SK-N-SH (cell line): ENCODE measurements at regions not wholly inside any gene's neighbourhood (a gene's known extent, or its start where the extent isn't known, plus 50 kb on each side); places are given as distances from the start of the nearest gene placed in this dataset.

Experiments used
- CTCF ChIA-PET: fragments of 300-600, 350-600 bp; formaldehyde crosslinking; extraction: SDS; loops from one replicate; lab custom pipeline; 2021; lab: Yijun Ruan, JAX
- POLR2A ChIA-PET: fragments of 350-600 bp; sonication (Branson Sonifier 250); formaldehyde crosslinking; extraction: SDS; loops from one replicate; lab custom pipeline; 2020; ENCODE audit warnings: antibody characterized with exemption, inconsistent platforms; lab: Yijun Ruan, JAX
- DNase-seq: peaks from one replicate; pipeline ENCODE4 v3.0.0; 2012
- H2AFZ ChIP-seq: fragments of 200-600 bp; sonication (generic); 2 replicates; pipeline ENCODE4 v1.8.1; 2016; ENCODE audit warnings: antibody characterized with exemption, mild to moderate bottlenecking, low read depth
- H3F3A ChIP-seq: fragments of 200-600 bp; sonication (generic); replicated peaks from 2 replicates; pipeline ENCODE3; 2016; ENCODE audit warnings: antibody characterized with exemption, mild to moderate bottlenecking; ENCODE audit not compliant: insufficient read depth
- H3K27ac ChIP-seq, 2 experiments: fragments of 200-500 bp in 1 of 2; fragments of 200-600 bp in 1 of 2; sonication (Bioruptor generic) in 1 of 2; sonication (generic), shearing (Covaris generic) in 1 of 2; 2 replicates each; pipeline versions ENCODE4 v1.5.1 to v1.6.1; 2014 to 2016; ENCODE audit warnings: low read depth in 2 of 2, inconsistent platforms in 1 of 2, low read length in 1 of 2, mild to moderate bottlenecking in 1 of 2, mixed read lengths in 1 of 2
- H3K27me3 ChIP-seq: fragments of 200-600 bp; sonication (generic), shearing (Covaris generic); 2 replicates; pipeline ENCODE4 v1.6.1; 2016; ENCODE audit warnings: mixed run types; ENCODE audit not compliant: insufficient read depth
- H3K36me3 ChIP-seq, 2 experiments: fragments of 200-500 bp in 1 of 2; fragments of 200-600 bp in 1 of 2; sonication (Bioruptor generic) in 1 of 2; sonication (generic) in 1 of 2; replicated peaks in 1 of 2; 2 replicates each; pipeline versions ENCODE3 to v1.5.1; 2014 to 2016; ENCODE audit warnings: low read length in 1 of 2, mild to moderate bottlenecking in 1 of 2; ENCODE audit not compliant: insufficient read depth in 2 of 2, control insufficient read depth in 1 of 2
- H3K4me1 ChIP-seq, 2 experiments: fragments of 200-500 bp in 1 of 2; fragments of 200-600 bp in 1 of 2; sonication (Bioruptor generic) in 1 of 2; sonication (generic), shearing (Covaris generic) in 1 of 2; 2 replicates each; pipeline versions ENCODE4 v1.5.1 to v1.6.1; 2014 to 2016; ENCODE audit warnings: low read depth in 1 of 2, low read length in 1 of 2, mixed run types in 1 of 2; ENCODE audit not compliant: insufficient read depth in 2 of 2, control insufficient read depth in 1 of 2
- H3K4me2 ChIP-seq: fragments of 200-600 bp; sonication (generic), shearing (Covaris generic); 2 replicates; pipeline ENCODE4 v1.6.1; 2017; ENCODE audit warnings: mixed run types
- H3K4me3 ChIP-seq, 2 experiments: fragments of 200-500 bp in 1 of 2; fragments of 200-600 bp in 1 of 2; sonication (Bioruptor generic) in 1 of 2; sonication (generic), shearing (Covaris generic) in 1 of 2; 2 replicates each; pipeline versions ENCODE4 v1.5.1 to v1.8.1; 2014 to 2016; ENCODE audit warnings: low read depth in 2 of 2, inconsistent platforms in 1 of 2, low read length in 1 of 2, mild to moderate bottlenecking in 1 of 2, mixed read lengths in 1 of 2, moderate library complexity in 1 of 2
- H3K79me2 ChIP-seq: fragments of 200-600 bp; sonication (generic); 2 replicates; pipeline ENCODE4 v1.8.1; 2017; ENCODE audit warnings: mild to moderate bottlenecking; ENCODE audit not compliant: insufficient read depth
- H3K9ac ChIP-seq: fragments of 200-600 bp; sonication (generic); 2 replicates; pipeline ENCODE4 v1.6.1; 2017; ENCODE audit warnings: mixed run types
- H3K9me2 ChIP-seq: fragments of 200-600 bp; sonication (generic); 2 replicates; pipeline ENCODE4 v1.6.1; 2017; ENCODE audit warnings: mixed run types
- H3K9me3 ChIP-seq: fragments of 200-600 bp; sonication (generic); 2 replicates; pipeline ENCODE4 v1.6.1; 2017; ENCODE audit warnings: mixed run types, mild to moderate bottlenecking, moderate library complexity
- H4K20me1 ChIP-seq: fragments of 200-600 bp; sonication (generic); 2 replicates; pipeline ENCODE4 v1.6.1; 2017; ENCODE audit warnings: mild to moderate bottlenecking, mixed run types; ENCODE audit not compliant: insufficient read depth
- CHD2 ChIP-seq: fragments of 150-350 bp; IDR thresholded peaks from 2 replicates; pipeline ENCODE4 v1.6.1; 2018; ENCODE audit warnings: low read length; ENCODE audit not compliant: partially characterized antibody
- FOXM1 ChIP-seq: IDR thresholded peaks from 2 replicates; pipeline ENCODE4 v1.4.0; 2012; ENCODE audit warnings: low read depth, mild to moderate bottlenecking
- IRF3 ChIP-seq: fragments of 150-350 bp; IDR thresholded peaks from 2 replicates; pipeline ENCODE4 v1.6.1; 2016; ENCODE audit warnings: mild to moderate bottlenecking, low read depth, low read length
- MEF2A ChIP-seq: IDR thresholded peaks from 2 replicates; pipeline ENCODE4 v1.4.0; 2012; ENCODE audit warnings: low read depth, borderline replicate concordance
- PBX3 ChIP-seq: IDR thresholded peaks from 2 replicates; pipeline ENCODE4; 2012
- USF1 ChIP-seq: IDR thresholded peaks from 2 replicates; pipeline ENCODE4 v1.4.0; 2012; ENCODE audit warnings: low read depth, borderline replicate concordance
- whole genome bisulfite sequencing: methylation state at CpG from one replicate; pipeline ENCODE4 v1.1.6; 2017; ENCODE audit warnings: low lambda C conversion rate; 5-methylcytosine and 5-hydroxymethylcytosine counted together

- Histone ChIP-seq H3K36me3 (no peaks in the 10 kb centered on the region), H3K9me3 (no peaks in the 10 kb centered on the region), H3K9me2 (no peaks in the 10 kb centered on the region), H3K4me2 (no peak overlapping the region), H3K4me1 (peaks cover 0 to 6% of the 10 kb centered on the region in 2 experiments; a peak in 2 of 4 replicates), H3F3A (no peaks in the 10 kb centered on the region), H4K20me1 (no peaks in the 10 kb centered on the region), H3K27me3 (no peaks in the 10 kb centered on the region), H2AFZ (no peak overlapping the region), H3K27ac (no peak overlapping the region), H3K9ac (no peak overlapping the region), H3K4me3 (no peak overlapping the region), H3K79me2 (no peaks in the 10 kb centered on the region)
- CTCF ChIA-PET: no interaction called here
- 61% methylated on average over 4 of the region's 4 CpGs for WGBS
- POLR2A ChIA-PET: no interaction called here
- no peak for DNase-seq
- TF ChIP-seq IRF3 (no peak), MEF2A (no peak), FOXM1 (no peak)
These were observed 474.1 kb upstream of the SOX5 start for GRCh38 chr12:24423611-24424010.

GRCh38 chr12:24421759-24422158 lies 472.3 kb upstream of the SOX5 start:
- TF ChIP-seq CHD2: no peak
- no peak for TF ChIP-seq PBX3
- TF ChIP-seq USF1: no peak
- Histone ChIP-seq H3K9me2 (no peaks in the 10 kb centered on the region), H3K27ac (no peak overlapping the region), H3K4me3 (no peak overlapping the region), H3F3A (no peaks in the 10 kb centered on the region), H3K36me3 (no peaks in the 10 kb centered on the region), H3K4me2 (no peak overlapping the region), H2AFZ (no peak overlapping the region), H3K79me2 (no peaks in the 10 kb centered on the region), H3K27me3 (no peaks in the 10 kb centered on the region), H3K9ac (no peak overlapping the region), H3K4me1 (peaks cover 0 to 6% of the 10 kb centered on the region in 2 experiments; a peak in 2 of 4 replicates), H4K20me1 (no peaks in the 10 kb centered on the region), H3K9me3 (no peaks in the 10 kb centered on the region)
- ChIA-PET POLR2A (no interaction called here), CTCF (no interaction called here)
- no peak for DNase-seq
- 80% methylated on average over 5 of the region's 5 CpGs for WGBS

GRCh38 chr12:24418157-24418556 lies 468.7 kb upstream of the SOX5 start:
- H3K27me3 ChIP-seq: no peaks in the 10 kb centered on the region
- H3K4me3 ChIP-seq: no peak overlapping the region
- no peak overlapping the region for H3K9ac ChIP-seq
- H3K36me3 ChIP-seq: no peaks in the 10 kb centered on the region
- H4K20me1 ChIP-seq: no peaks in the 10 kb centered on the region
- H3K4me1 ChIP-seq: no peaks in the 10 kb centered on the region
- H3K9me2 ChIP-seq: no peaks in the 10 kb centered on the region
- no peak for DNase-seq
- H3K9me3 ChIP-seq: no peaks in the 10 kb centered on the region
- POLR2A ChIA-PET: no interaction called here
- H3F3A ChIP-seq: no peaks in the 10 kb centered on the region
- no peak overlapping the region for H3K4me2 ChIP-seq
- no peak overlapping the region for H2AFZ ChIP-seq
- 50% methylated on average over 1 of the region's 1 CpG for WGBS
- no peaks in the 10 kb centered on the region for H3K79me2 ChIP-seq
- CTCF ChIA-PET: interaction anchor here (1.2 kb wide), 1 partner anchor 30 kb away, joined by 4 read pairs; no protein-coding TSS in a partner anchor
- H3K27ac ChIP-seq: no peak overlapping the region
- no peak for TF ChIP-seq MEF2A
